ENCODE measurements at regions not wholly inside any gene's neighbourhood (a gene's known extent, or its start where the extent isn't known, plus 50 kb on each side); places are given as distances from the start of the nearest gene placed in this dataset.
"Not testable (repeated sequence)": the region's sequence is repeated elsewhere in the genome, so short reads cannot be mapped to it uniquely, and the experiment has no call there.

DNA sequence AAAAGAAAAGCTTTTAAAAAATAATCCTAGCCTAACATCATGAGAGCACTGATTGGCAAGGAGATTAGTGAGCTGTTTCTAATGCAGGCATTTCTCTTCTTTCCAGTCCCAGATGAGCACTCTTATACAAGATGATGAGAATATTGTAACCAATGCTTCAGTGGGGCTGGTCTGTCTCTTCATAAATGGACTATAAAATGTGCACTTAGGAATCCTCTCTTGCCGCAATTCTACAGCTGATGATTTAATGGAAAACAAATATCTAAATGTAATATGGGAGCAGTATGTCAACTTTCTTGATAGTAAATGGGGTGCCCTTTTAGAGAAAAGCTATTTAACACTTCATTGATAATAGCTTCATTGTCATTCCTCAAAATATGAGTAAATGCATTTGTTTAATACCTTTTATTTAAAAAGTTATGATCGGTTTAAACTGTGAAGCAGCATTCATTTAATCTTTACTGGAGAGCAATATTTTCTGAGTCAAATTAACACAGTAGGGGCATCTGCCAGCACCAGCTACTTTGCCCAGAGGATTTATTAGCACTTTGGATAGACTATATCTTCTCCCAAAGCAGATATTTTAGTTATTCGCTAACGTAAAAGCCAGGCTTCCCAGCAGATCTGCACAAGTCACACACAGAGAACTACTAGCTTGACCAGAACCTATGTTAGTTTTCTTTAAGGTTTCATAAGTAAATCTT, 985.9 kb downstream of the DIPK2A start:
- no peak for DNase-seq

DNA sequence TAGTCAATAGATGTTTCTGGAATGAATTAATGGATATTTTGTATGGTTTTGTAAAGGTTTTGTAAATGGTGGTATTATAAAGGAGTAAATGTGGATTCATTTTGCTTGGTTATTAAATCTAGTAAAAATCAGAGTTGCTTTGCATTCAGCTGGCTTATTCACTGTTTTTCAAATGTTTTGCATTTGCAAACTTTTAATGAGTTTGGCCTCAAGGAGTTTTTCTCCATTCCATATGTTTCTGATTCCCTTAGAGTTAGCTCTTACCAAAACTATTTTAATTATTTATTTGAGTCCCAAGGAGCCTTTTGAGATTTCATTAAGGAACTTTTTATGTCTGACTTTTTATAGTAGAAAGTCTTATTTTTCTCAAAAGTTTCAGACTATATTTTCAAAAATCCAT, 992.2 kb downstream of the DIPK2A start:
- no peak for DNase-seq

DNA sequence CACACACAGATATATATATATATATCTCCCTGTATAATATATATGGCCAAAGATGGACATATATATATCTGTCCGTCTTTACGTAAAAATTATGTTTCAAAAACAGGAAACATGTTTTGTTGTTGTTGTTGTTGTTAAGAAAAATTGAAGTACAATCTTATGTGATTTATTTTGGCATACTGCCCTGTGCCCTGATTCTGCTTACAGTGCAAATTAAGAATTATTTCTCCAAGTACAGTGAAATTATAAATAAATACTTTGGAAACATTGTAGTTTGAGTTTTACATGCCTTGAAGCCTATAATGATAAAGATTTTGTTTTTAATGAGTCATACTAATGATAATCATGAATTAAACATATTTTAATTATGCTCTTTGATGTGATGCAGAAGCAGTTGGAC, 994.9 kb downstream of the DIPK2A start:
- DNase-seq: no peak

DNA sequence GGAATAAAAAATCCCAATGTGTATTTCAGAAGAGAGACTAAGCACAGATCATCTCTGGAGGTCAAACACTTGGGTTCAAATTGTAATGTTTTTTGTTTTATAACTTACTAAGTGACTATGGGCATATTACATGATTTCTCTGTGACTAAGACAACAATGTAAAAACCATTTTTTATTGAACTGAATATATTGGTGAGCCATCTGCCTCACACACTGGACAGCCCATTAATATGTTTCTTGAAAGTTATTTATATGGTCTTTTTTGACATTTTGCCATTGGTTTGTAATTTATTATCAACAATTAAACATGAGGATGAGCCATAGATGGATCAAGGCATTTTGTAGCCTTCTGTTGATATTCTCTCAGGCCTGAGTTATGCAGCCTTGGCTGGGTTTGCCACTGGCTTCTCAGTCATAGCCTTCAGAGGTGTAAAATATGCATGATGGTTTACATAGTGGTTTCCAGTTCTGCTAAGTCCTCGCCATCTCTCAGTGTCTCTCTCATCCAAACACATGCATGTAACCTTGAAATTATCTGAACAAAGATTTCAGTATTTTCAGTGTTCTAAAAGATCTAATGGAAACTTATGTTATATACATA, 997.2 kb downstream of the DIPK2A start:
- DNase-seq: no peak

- DNase-seq: not testable (repeated sequence)
Measured at GRCh38 chr3:144984481-144984880, 1012.9 kb downstream of the DIPK2A start.

DNA sequence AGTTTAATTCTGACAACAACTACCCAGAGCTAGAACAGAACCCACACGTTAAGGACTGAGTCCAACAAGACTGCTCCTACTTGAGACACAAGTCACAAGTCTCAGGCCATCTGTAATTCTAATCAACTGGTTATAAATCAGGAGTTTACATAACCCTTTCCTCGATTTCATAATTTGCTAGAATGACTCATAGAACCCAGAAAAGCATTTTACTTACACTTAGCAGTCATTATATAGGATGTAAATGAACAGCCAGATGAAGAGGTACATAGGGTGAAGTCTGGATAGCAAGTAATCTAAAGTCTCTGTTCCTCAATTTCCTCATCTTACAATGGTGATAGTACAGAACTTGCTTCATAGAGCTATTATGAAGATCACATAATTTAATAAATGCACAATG, 1018.2 kb downstream of the DIPK2A start:
- no peak for DNase-seq

- DNase-seq: no peak
Measured at GRCh38 chr3:144995856-144996255, 1024.2 kb downstream of the DIPK2A start.

DNA sequence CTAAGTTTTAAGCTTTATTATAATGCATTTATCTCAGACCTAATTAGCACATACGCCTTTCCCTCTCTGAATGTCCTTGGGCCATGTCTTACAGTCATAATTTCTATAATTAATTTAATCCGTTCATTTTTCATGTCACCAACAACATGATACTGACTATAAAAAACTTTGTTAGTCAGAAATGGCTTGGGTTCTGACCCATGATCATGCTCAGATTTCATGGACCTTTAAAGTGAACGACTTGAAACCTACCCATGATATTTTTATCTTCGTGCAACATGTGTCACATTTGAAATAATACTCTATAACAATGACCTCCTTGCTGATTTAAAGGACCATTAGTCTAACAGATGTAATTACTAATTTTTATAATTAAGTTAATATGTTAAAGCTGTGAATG, 1033.8 kb downstream of the DIPK2A start:
- DNase-seq: no peak

DNA sequence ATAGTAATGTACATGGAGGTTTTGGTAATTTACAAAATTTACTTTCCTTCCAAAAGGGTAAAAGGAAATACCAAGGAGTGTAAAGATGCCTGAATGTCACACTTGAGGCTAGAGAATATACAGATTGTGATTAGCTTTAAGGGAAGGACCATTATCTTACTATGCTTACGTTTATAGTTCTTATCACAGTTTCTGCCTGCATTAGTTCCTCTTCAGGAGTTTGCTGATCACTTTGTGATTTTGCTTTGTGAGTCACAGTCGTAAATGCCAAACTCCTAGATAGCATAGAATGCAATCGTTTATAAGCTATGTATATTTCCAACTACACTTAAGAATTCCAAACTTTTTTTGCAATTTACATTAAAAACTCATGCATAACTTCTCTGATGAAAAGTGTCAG, 1034.6 kb downstream of the DIPK2A start:
- no peak for DNase-seq

- no peak for DNase-seq
Measured at GRCh38 chr3:145013931-145014330, 1042.3 kb downstream of the DIPK2A start.

DNA sequence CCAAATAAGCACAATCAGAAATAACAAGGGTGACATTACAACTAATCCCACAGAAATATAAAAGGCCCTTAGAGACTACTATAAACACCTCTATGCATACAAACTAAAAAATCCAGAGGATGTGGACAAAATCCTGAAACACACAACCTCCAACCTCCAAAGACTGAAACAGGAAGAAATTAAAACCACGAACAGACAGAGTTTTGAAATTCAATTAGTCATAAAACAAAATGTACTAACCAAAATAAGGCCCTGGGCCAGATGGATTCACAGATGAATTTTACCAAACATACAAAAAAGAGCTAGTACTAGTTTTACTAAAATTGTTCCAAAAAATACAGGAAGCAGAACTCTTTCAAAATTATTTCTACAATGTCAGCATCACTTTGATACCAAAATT, 1043.6 kb downstream of the DIPK2A start:
- DNase-seq: no peak

- DNase-seq: no peak
Measured at GRCh38 chr3:145017959-145018358, 1046.3 kb downstream of the DIPK2A start.

- DNase-seq: no peak
Measured at GRCh38 chr3:145022447-145022846, 1050.8 kb downstream of the DIPK2A start.

DNA sequence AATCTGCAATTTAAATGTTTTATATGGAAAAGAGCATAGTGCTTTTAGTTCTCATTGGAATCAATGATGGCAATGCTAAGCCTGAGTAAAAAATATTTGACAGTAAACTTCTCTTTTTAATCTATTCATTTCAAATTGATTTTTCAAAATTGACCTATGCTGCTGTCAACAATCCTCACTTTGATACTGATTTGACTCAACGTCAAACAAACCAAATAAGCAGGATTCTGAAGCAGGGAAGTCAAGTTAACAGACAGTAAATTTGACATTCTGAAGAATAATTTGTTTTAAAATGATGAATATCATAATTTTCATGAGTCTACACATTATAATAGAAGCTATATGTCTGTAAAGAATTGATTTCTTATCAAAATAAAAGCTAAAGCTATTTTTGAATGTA, 1053.1 kb downstream of the DIPK2A start:
- DNase-seq: no peak

DNA sequence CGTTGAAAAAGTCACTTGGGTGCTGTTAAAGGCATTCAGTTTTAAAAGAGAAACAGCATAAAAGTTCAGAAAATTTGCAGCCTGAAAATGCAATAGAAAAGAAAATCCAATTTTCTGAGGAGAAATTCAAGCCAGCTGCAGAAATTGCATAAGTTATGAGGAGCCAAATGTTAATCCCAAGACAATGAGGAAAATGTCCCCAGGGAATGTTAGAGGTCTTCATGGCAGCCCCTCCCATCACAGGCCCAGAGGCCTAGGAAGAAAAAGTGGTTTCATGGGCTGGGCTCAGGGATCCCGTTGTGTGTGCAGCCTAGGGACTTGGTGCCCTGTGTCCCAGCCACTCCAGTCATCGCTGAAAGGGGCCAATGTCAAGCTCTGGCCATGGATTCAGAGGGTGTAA, 1055.6 kb downstream of the DIPK2A start:
- not testable (repeated sequence) for DNase-seq

DNA sequence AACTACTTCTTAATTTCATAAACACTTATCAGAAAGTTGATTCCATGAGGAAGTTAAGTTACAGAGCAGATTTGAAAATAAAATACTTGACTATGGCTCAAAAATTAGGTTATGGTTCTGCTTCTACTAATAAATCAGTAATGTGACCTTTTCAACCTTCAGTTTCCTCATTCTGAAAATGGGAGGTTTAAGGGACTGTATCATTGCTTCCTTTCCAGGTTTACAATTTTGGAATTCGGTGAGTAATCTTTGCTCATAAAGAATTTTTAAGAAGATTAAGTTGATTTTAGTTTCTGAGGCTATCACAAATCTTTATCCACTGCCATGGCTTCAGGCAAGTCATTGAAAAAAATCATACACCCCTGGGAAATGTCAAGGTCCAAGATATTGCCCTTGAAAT, 1061.2 kb downstream of the DIPK2A start:
- DNase-seq: no peak

- no peak for DNase-seq
Measured at GRCh38 chr3:145035682-145036081, 1064.1 kb downstream of the DIPK2A start.

DNA sequence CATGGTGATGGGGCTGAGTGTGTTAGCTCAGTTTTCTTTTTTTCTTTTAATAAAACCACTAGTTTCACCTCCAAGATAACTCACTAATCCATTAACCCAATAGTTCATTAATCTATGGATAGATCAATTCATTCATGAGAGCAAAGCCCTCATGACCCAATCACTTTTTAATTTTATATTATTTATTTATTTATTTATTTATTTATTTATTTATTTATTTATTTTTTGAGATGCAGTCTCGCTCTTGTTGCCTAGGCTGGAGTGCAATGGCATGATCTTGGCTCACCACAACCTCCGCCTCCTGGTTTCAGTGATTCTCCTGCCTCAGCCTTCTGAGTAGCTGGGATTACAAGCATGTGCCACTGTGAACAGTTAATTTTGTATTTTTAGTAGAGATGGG, 1082.4 kb downstream of the DIPK2A start:
- not testable (repeated sequence) for DNase-seq

GRCh38 chr3:145055375-145056076, 1083.9 kb downstream of the DIPK2A start:
- DNase-seq: no peak

DNA sequence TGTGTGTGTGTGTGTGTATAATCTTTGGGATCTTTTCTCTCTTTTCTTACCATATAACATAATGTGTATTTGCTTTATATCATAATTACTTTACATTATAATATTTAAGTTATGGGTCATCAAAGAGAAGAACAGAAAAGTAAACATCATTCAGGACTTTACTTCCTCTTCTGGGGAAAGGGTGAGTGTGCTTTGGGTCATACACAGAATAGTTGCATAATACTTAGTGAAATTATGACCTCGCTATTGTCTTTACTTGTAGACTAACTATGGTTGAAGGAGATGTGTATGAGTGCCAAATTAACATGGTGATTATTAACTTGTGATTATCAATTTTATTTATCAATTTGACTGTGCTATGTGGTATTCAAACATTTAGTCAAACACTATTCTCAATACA, 1086.9 kb downstream of the DIPK2A start:
- DNase-seq: no peak

- no peak for DNase-seq
Measured at GRCh38 chr3:145063616-145064015, 1092.0 kb downstream of the DIPK2A start.

DNA sequence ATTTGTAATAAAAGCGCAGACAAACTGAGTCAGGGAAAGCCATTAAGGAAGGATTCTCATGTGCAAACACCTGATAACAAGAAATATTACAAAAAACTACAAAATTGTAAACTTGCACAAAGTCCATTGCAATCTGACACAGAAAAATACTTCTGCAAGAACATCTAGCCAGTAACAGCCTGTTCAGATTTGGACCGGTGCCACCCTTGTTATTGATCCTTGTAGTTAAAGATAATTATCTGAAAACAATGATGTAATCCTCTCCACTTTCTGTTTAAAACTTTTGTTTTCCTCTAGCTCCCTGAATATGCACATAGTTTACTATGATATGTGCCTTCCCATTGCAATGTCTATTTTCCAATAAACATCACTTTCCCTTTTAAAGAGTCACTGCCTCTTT, 1090.2 kb downstream of the PLOD2 start:
- no peak for DNase-seq

DNA sequence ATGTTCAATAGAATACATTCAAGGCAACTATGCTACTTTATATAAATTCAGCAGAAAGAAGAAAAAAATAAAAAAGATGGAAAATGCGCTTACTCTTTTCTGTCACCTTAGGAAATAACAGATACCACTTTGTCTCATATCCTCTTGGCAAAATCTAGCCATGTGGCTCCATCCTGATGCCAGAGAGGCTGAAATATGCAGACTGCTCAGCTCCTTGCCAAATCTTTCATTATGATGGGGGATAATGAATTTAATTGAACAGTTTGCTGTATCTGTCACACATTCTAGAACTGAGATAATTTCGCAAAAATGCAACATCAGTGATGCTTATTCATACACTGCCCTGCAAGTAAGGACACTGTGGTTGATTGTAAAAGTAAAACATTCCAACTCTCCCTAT, 1081.5 kb downstream of the PLOD2 start:
- DNase-seq: no peak

DNA sequence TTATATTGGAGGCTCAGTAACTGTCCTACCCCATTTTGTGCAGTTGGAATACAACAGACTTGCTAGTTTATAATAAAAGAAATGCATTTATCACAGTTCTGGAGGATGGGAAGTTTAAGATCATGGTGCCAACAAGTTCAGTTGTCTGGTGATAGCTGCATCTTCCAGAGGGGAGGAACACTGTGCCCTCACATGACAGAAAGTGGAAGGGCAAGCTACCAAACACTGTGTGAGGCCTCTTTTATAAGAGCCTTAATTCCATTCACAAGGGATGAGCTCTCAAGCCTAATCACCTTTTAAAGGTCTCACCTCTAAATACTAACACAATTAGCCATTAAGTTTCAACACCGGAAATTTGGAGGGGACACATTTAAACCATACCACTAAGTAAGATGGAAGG, 1073.9 kb downstream of the PLOD2 start:
- DNase-seq: no peak
